Hippocampal formation (tissue), 2 donors: ENCODE measurements at regions not wholly inside any gene's neighbourhood (a gene's known extent, or its start where the extent isn't known, plus 50 kb on each side); places are given as distances from the start of the nearest gene placed in this dataset.

Source experiments
- DNase-seq, 2 donors: peaks; one replicate each; lab custom pipeline; 2025; lab: John Stamatoyannopoulos, UW

DNA sequence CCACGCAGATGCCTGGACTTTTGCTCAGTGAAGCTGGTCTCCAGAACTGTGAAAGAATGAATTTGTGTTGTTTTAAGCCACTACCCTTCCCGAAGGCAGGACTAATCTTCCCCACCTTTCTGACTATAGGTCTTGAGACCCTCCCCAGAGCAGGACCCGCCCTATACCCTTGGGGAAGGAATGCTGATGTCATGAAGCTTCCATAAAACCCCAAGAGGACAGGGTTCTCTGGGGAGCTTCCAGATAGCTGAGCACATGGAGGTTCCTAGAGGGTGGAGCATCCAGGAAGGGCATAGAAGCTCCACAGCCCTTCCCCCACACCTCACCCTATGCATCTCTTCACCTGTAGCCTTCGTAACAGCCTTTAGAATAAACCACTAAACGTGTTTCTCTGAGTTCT lies 287.8 kb downstream of the SOX9 start:
- no peak for DNase-seq

DNA sequence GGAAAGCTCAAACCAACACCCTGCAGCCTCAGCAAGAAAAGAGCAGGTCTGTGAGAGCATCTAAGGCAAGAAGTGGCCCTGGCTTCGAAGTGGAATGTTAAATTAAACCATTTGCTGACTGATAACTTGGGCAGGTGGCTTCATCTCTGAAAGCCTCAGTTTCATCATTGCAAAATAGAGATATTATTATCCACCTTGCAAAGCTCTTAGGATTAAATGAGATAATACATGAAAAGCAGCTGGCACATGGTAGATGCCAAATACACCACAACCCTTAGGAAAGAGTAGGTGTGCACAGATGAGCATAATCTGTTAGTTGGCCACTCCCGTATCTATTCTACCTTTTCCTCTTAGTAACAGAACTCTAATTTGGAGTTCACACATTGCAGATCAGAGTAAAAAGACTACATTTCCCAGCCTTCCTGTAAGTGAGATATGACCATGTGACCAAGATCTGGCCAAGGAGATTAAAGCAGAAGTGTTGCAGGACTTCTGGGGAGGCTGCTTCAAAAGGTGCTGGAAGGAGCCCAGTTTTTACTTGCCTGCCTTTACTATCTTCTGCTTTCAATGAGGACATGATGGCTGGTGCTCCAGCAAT lies 288.7 kb downstream of the SOX9 start:
- no peak for DNase-seq

- no peak for DNase-seq
Measured at GRCh38 chr17:72411124-72411563, 290.3 kb downstream of the SOX9 start.

- DNase-seq: no peak
Measured at GRCh38 chr17:72412650-72413076, 291.8 kb downstream of the SOX9 start.

- DNase-seq: no peak
Measured at GRCh38 chr17:72413077-72414031, 292.5 kb downstream of the SOX9 start.

DNA sequence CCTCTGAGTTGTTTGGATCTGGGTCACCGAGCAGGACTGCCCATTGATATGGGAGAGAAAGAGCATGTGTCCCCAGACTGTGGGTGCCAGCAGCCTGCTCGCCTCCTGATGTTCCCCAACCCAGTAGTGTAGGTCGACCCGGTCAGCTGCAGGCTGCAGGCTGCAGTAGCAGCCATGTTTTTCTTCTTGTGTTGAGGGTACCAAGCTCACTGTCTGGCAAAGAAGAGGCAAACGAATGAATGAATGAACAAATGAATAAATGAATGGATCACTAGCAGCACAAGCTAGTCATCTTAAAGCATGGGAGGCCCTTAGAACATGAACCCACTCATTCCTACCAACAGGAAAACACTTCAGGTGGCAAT lies 293.2 kb downstream of the SOX9 start:
- DNase-seq: no peak

DNA sequence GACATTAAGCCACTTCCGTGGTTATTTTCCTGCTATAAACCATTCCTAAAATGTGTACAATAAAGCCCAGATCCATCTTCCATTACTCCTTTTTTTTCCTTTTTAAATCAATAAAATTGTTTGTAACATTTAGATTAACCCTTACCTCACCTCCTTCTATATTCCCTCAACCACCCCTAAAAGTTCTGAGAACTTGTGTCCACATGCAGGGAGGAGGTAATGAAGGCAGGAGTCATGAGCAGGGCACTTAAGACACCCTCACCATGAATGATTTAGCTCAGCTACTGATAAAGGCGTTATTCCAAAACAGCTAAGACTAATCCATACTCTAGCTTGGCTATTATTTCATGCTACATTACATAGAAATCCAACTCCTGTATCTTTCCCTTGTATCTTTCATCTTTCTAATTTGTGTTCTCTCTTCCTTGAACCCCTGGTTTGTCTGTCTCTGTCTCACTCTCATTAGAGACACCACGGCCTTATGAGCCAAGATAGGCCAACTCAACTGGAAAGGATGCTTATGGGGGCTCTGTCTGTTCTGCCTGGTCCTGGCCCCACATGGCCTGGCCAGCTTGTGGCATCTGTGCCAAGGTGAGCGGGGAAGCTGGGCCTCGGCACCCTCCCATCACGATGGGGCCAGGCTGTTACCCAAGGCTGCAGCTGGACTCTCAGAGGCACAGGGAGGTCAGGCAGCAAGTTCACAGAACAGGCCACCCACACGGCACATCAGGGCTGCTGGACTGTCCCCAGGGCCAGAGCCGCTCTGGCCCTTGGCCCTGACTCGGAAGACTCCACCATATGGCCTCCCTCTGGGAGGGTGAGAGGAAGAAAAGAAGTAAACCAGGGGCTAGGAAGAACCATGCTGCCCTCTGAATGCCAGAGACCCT lies 294.4 kb downstream of the SOX9 start:
- DNase-seq: no peak

- peak in 1 of 2 donors; percentile 47 for DNase-seq
Measured at GRCh38 chr17:72416054-72416675, 295.3 kb downstream of the SOX9 start.

GRCh38 chr17:72416905-72417304 lies 296.1 kb downstream of the SOX9 start:
- no peak for DNase-seq

DNA sequence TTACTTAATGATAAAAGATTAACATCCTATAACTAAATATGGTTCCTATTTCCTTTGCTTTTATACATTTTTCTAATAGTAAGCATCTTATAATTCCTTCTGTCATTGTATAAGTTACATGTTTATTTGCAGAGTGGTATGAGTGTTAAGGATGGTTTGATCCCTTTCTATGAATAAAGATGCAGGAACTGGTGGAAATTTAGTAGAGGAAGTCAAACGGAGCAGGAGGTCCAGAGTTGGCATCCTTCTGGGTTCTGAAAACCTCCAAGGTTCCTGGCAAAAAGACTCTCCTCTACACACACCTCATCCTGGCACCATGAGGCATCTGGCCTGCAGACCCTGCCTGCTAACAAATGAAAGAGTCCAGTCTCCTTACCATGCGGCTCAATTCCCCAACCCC lies 296.8 kb downstream of the SOX9 start:
- no peak for DNase-seq

DNA sequence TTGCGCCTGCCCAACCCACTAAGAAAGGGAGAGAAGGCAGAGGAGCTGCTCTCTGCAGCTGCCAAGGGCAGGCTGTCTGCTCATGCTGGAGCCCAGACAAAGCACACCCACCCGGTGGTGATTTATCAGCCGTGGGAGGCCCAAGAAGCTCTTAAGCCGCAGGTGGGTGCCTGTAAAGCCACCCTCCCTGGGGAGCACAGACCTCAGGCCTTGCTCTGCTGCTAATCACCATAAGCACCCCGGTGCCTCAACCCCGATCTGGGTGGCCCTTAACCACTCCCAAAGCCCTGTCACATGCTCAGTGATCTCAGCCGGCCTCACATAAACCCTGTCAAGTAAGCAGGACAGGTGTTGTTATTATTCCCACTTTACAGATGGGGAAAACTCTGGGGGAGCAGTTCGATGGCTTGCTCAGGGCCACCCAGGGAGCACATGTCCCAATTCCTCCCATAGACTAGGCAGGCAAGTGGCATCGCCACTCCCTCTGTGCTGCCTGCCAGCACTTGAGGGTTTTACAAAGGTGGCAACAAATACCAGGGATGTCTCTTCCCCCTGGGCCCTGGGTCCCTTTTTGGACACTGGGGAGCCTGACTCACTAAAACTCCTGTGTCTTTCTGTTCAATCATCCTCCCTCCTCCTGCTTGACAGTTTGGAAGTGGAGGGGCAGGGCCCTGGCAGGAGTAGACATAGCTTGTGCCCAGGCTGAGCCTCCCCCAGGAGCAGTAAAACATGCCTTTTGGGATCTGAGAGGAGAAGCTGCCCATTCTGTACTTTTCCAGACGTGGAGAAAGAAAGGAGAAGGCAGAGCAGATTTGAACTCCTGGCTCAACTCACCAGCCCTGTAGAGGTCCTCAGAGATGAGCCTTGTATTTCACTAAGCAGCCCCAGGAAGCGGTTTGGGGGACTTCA lies 299.3 kb downstream of the SOX9 start:
- no peak for DNase-seq

- no peak for DNase-seq
Measured at GRCh38 chr17:72420775-72421127, 299.9 kb downstream of the SOX9 start.

GRCh38 chr17:72421128-72422092 lies 300.6 kb downstream of the SOX9 start:
- DNase-seq: no peak

DNA sequence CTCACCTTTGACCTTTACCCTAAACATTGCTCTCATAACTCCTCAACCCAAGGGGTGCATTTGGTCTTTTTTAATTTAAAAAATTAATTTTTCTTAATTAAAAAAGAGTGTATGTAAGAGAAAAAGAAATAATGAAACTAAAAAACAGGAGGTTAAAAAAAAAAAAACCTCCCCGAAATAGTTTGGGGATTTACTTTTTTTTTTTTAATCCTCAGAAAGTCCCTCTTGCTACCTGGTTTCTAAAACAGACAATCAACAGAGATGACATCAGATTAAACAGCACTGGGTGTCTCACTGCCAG lies 301.3 kb downstream of the SOX9 start:
- DNase-seq: no peak

GRCh38 chr17:72422505-72423285 lies 301.9 kb downstream of the SOX9 start:
- no peak for DNase-seq

- no peak for DNase-seq
Measured at GRCh38 chr17:72423286-72423589, 302.4 kb downstream of the SOX9 start.

DNA sequence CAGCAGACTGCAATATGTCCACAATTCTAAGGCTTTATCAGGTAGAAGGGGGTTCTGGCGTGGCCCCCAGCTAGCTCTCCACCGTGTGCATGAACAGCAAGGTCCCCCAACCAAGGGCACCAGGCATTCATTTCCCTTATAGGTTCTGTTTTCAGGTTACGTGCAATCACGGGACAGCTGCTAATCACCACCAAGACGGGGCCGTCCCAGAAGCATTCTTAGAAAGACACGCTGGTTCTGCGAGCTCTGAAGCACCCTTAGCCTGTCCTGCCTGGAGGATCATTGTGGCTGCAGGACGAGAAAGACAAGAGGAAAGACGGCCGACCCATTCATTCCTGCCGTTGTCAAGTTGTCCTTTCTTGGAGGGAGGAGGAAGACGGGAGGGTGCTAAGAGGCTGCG lies 302.9 kb downstream of the SOX9 start:
- DNase-seq: no peak

DNA sequence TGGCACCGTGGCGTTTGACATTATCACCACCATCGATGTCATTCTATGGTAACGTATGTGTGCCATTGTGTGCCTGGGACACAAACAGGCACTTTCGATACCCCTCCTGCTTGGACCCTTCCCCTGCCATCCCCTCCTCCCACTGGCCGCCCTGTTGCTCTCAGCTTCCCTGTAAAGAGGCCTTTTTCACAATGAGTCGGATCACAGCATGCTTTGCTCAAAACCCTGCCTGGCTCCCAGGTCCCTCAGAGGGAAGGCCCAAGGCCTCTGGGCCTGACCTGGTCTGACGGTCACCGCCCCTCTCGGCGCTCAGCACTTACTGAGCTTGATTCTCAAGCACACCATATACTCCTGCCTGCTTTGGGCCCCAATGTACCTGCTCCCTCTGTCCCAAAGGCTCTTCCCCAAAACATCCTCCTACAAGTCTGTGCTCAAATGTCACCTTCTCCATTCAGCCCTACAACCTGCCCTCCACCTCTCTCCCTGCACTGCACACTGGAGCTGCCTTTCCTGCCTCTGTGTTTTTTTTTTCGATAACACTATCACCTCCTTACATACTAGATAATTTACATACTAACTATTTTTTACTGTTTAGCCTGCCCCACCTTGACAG lies 303.8 kb downstream of the SOX9 start:
- DNase-seq: no peak
